Cardiac fibroblast (primary cell): ENCODE measurements at regions not wholly inside any gene's neighbourhood (a gene's known extent, or its start where the extent isn't known, plus 50 kb on each side); places are given as distances from the start of the nearest gene placed in this dataset.

Experiments used
- DNase-seq, 2 donors: peaks; one replicate each; pipeline versions ENCODE4 v3.0.0 to v3.0.0-alpha.2; 2010; ENCODE audit warnings: low read depth in 2 of 2
- H3K4me3 ChIP-seq, 2 donors: replicated peaks in 1 of 2; 1 replicate in 1 of 2; 2 replicates in 1 of 2; pipeline ENCODE4 v1.5.1; 2011; ENCODE audit warnings: low read depth in 2 of 2, low read length in 2 of 2, mild to moderate bottlenecking in 2 of 2, moderate library complexity in 1 of 2
- CTCF ChIP-seq: IDR thresholded peaks from one replicate; pipeline ENCODE4 v1.5.1; 2011; ENCODE audit warnings: low read depth, mild to moderate bottlenecking, low read length, inconsistent platforms

GRCh38 chr3:17945018-17945798 is 202.8 kb upstream of the TBC1D5 start:
- H3K4me3 ChIP-seq: no peak overlapping the region
- no peak for DNase-seq
- TF ChIP-seq CTCF: no peak

- peak in 1 of 2 donors; percentile 16 for DNase-seq
- no peak overlapping the region for H3K4me3 ChIP-seq
- TF ChIP-seq CTCF: no peak
Observed at GRCh38 chr3:17942856-17943255, 200.4 kb upstream of the TBC1D5 start.

GRCh38 chr3:17941766-17942165 is 199.3 kb upstream of the TBC1D5 start:
- DNase-seq: no peak
- H3K4me3 ChIP-seq: no peak overlapping the region
- no peak for TF ChIP-seq CTCF

GRCh38 chr3:17941152-17941551 is 198.7 kb upstream of the TBC1D5 start:
- no peak overlapping the region for H3K4me3 ChIP-seq
- no peak for TF ChIP-seq CTCF
- no peak for DNase-seq

GRCh38 chr3:17939157-17939556 is 196.7 kb upstream of the TBC1D5 start:
- TF ChIP-seq CTCF: no peak
- no peak for DNase-seq
- no peak overlapping the region for H3K4me3 ChIP-seq

- no peak for TF ChIP-seq CTCF
- no peak for DNase-seq
- H3K4me3 ChIP-seq: no peak overlapping the region
Observed at GRCh38 chr3:17938313-17938712, 195.9 kb upstream of the TBC1D5 start.
